Naive thymus-derived CD8-positive, alpha-beta T cell (primary cell): ENCODE measurements at regions not wholly inside any gene's neighbourhood (a gene's known extent, or its start where the extent isn't known, plus 50 kb on each side); places are given as distances from the start of the nearest gene placed in this dataset.
"Not testable (repeated sequence)": the region's sequence is repeated elsewhere in the genome, so short reads cannot be mapped to it uniquely, and the experiment has no call there.

Source experiments
- ATAC-seq, 2 donors: fragments of 150-1000 bp; cut with Tn5 transposase in 1 of 2; sonication (Bioruptor Pico), chemical (Tn5 transposase) in 1 of 2; 1 replicate in 1 of 2; 2 replicates in 1 of 2; pipeline ENCODE4 v1.10.0; 2021; ENCODE audit warnings: mild to moderate bottlenecking in 2 of 2, moderate library complexity in 2 of 2
- POLR2A ChIA-PET: fragments of 350-600 bp; sonication (Branson Sonifier 250); formaldehyde crosslinking; loops from one replicate; lab custom pipeline; 2021; ENCODE audit warnings: antibody characterized with exemption; lab: Charles Lee
- DNase-seq, 10 donors: peaks; one replicate each; pipeline versions ENCODE4 v3.0.0 to v3.0.0-alpha.2; 2020 to 2022
- H3K27ac Mint-ChIP-seq, 10 donors: one replicate each; pipeline ENCODE4 v1.8.0; 2020 to 2022; ENCODE audit warnings: mild to moderate bottlenecking in 10 of 10, mixed read lengths in 10 of 10, moderate library complexity in 4 of 10, inconsistent platforms in 1 of 10
- H3K27me3 Mint-ChIP-seq, 5 donors: one replicate each; pipeline ENCODE4 v1.8.0; 2021 to 2022; ENCODE audit warnings: mixed read lengths in 5 of 5
- H3K36me3 Mint-ChIP-seq, 3 donors: one replicate each; pipeline ENCODE4 v1.8.0; 2020 to 2022; ENCODE audit warnings: mixed read lengths in 3 of 3, mild to moderate bottlenecking in 2 of 3, inconsistent platforms in 1 of 3
- H3K4me1 Mint-ChIP-seq, 4 donors: one replicate each; pipeline ENCODE4 v1.8.0; 2021 to 2022; ENCODE audit warnings: mixed read lengths in 4 of 4
- H3K4me3 Mint-ChIP-seq, 10 donors: one replicate each; pipeline ENCODE4 v1.8.0; 2020 to 2022; ENCODE audit warnings: mild to moderate bottlenecking in 10 of 10, mixed read lengths in 10 of 10, moderate library complexity in 6 of 10, inconsistent platforms in 1 of 10
- H3K9me3 Mint-ChIP-seq, 9 donors: one replicate each; pipeline ENCODE4 v1.8.0; 2020 to 2022; ENCODE audit warnings: mixed read lengths in 9 of 9, mild to moderate bottlenecking in 3 of 9, inconsistent platforms in 1 of 9, moderate library complexity in 1 of 9

DNA sequence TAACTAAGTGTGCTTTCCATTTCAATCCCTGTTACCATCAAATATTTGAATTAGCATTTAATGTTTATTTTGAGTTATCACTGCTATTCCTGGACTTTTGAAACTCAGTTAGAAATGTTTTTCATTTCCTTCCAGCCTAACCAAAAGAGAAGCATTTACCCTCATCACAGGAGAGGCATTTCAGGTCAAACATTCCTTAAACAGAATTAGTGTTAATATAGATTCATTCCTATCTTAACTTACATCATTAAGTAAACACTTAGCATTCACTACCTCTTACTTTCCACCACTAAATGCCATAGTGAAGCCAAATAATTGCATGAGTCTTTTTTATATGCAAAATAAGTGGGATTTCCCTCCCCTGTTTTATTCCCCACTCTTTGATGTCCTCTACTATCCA, 136.6 kb upstream of the OR13F1 start:
- peaks cover 0 to 7% (median 2%) of the 10 kb centered on the region in 9 donors for H3K9me3 Mint-ChIP-seq
- no peak overlapping the region for H3K4me3 Mint-ChIP-seq
- no peaks in the 10 kb centered on the region for H3K4me1 Mint-ChIP-seq
- POLR2A ChIA-PET, result no interaction called here
- no peaks in the 10 kb centered on the region for H3K27me3 Mint-ChIP-seq
- no peak for DNase-seq
- ATAC-seq, result no peak
- H3K27ac Mint-ChIP-seq, result no peak overlapping the region
- H3K36me3 Mint-ChIP-seq, result no peaks in the 10 kb centered on the region

DNA sequence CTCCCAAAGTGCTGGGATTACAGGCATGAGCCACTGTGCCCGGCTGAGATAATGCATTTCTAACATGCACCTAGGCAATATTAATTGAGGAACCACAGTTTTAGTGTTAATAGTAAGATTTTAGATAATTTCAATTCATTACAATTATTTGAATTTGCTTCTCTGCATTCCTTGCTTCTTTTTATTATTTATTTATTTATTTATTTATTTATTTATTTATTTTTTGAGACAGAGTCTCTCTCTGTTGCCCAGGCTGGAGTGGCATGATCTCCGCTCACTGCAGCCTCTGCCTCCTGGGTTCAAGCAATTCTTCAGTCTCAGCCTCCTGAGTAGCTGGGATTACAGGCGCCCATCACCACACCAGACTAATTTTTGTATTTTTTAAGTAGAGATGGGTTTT, 135.7 kb upstream of the OR13F1 start:
- H3K27ac Mint-ChIP-seq, H3K4me3 Mint-ChIP-seq, POLR2A ChIA-PET, H3K9me3 Mint-ChIP-seq, H3K4me1 Mint-ChIP-seq, H3K27me3 Mint-ChIP-seq, DNase-seq, ATAC-seq, H3K36me3 Mint-ChIP-seq: not testable (repeated sequence)

DNA sequence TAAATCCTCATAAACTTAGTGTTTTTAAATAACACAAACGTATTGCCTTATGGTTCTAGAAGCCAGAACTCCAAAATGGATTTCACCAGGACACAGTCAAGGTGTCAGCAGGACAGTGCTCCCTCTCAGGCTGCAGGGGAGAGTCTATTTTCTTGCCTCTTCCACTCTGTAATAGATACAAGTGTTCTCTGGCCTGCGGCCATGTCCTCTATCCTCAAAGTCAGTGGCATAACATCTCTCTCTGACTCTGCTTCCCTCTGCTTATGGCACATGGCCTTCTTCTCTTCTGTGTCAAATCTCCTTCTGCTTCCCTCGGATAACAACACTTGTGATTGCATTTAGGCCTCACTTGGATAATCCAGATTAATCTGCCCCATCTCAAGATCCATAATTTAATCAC, 129.4 kb upstream of the OR13F1 start:
- ATAC-seq, result no peak
- DNase-seq, result no peak
- POLR2A ChIA-PET, result no interaction called here
- H3K27ac Mint-ChIP-seq, result no peak overlapping the region
- H3K4me1 Mint-ChIP-seq, result no peaks in the 10 kb centered on the region
- H3K36me3 Mint-ChIP-seq, result no peaks in the 10 kb centered on the region
- no peak overlapping the region for H3K4me3 Mint-ChIP-seq
- H3K9me3 Mint-ChIP-seq, result peaks cover 0 to 11% (median 0%) of the 10 kb centered on the region in 9 donors
- no peaks in the 10 kb centered on the region for H3K27me3 Mint-ChIP-seq

DNA sequence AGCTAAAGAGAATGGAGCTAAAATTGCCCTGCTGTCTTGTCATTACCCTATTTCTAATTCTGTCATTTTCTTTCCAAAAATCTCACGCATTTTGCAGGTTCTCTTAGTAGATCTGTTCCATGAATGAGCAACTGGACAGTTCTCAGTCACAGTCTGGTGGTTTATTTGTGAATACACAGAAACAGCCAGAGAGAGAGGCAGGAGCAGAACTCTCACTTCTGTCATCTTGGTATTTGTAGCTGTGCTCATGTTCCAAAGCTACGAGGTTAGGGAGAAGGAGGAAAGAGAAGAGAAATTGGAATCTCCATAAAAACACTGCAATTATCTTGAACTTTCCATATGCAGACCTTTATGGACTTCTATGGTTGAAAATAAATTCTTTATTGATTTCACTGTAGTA, 118.0 kb upstream of the OR13F1 start:
- H3K36me3 Mint-ChIP-seq, result no peaks in the 10 kb centered on the region
- POLR2A ChIA-PET, result no interaction called here
- no peaks in the 10 kb centered on the region for H3K9me3 Mint-ChIP-seq
- H3K27me3 Mint-ChIP-seq, result peaks cover 0 to 15% (median 6%) of the 10 kb centered on the region in 5 donors
- H3K4me3 Mint-ChIP-seq, result no peak overlapping the region
- H3K27ac Mint-ChIP-seq, result no peak overlapping the region
- no peak for DNase-seq
- no peak for ATAC-seq
- H3K4me1 Mint-ChIP-seq, result no peaks in the 10 kb centered on the region

DNA sequence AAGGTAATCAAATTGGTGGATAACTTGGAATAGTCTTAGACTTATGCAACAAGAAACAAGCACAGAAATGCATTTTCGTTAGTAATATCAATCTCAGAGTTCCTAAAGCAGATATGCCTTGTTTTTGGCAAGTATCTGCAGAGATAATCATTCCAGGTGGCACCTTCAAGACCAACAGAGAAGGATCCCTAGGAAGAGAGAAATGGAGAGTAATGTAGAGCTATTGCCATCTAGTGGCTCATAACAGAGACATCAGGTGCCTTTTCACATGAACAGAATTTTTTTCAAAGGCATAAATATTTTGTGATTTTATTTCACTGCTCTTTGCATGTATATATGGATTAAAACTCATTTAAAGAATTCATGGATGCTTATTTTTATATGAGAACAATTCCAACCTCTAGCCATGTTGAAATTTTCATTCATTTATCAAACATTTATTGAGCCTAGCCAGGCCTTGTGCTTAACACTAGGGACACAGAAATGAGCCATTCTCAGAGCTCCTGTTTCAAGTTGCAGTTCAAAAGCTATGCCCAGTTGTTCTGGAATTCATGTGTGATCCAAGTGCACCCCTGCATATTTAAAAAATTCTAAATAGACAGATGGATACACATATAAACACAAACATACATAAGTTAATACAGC, 117.5 kb upstream of the OR13F1 start:
- peaks cover 0 to 15% (median 6%) of the 10 kb centered on the region in 5 donors for H3K27me3 Mint-ChIP-seq
- no peaks in the 10 kb centered on the region for H3K9me3 Mint-ChIP-seq
- no peaks in the 10 kb centered on the region for H3K36me3 Mint-ChIP-seq
- no peak for DNase-seq
- POLR2A ChIA-PET, result no interaction called here
- H3K27ac Mint-ChIP-seq, result no peak overlapping the region
- no peaks in the 10 kb centered on the region for H3K4me1 Mint-ChIP-seq
- ATAC-seq, result no peak
- H3K4me3 Mint-ChIP-seq, result no peak overlapping the region

DNA sequence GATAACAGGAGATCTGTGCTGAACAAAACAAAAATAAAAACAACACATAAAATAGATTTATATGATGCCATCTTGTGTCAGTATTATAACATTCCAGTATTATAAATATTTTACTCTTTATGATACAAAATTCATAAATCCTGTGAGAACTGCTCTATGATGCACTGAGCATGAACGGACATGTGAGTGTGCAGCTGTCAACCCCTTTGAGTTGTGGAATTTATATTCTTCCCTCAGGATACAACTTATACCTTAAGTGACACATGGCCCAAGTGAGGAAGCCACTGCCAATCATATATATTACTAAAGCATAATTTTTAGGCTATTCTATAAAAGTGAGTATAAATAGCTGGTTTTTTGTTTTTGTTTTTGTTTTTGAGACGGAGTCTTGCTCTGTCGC, 116.0 kb upstream of the OR13F1 start:
- H3K27me3 Mint-ChIP-seq, result peaks cover 0 to 15% (median 6%) of the 10 kb centered on the region in 5 donors
- H3K9me3 Mint-ChIP-seq, result no peaks in the 10 kb centered on the region
- POLR2A ChIA-PET, result no interaction called here
- H3K27ac Mint-ChIP-seq, result no peak overlapping the region
- no peaks in the 10 kb centered on the region for H3K36me3 Mint-ChIP-seq
- H3K4me1 Mint-ChIP-seq, result no peaks in the 10 kb centered on the region
- ATAC-seq, result no peak
- DNase-seq, result no peak
- no peak overlapping the region for H3K4me3 Mint-ChIP-seq

DNA sequence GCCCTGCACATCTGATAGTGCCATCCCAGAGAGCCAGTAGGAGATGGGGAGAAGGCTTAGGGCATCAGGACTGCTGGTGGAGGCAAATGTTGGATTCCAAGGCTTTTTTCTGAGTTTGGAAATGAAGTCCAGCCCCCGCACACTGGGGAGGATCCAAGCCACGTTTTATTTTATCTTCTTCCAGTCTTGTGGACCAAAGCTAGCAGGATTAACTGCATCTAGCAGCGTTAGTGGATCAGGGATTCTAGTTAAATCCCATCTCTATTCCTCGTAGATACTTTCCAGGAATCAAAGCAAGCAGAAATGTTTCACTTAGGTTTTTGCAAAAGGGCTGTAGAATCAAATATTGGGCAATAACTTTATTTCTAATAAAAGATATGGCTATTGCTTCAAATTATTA, 114.7 kb upstream of the OR13F1 start:
- H3K4me3 Mint-ChIP-seq, result no peak overlapping the region
- ATAC-seq (no peak), DNase-seq (no peak)
- no peaks in the 10 kb centered on the region for H3K36me3 Mint-ChIP-seq
- POLR2A ChIA-PET, result interaction anchor here (0.5 kb wide), 1 partner anchor 12 kb away, joined by 5 read pairs; no protein-coding TSS in a partner anchor
- no peak overlapping the region for H3K27ac Mint-ChIP-seq
- H3K4me1 Mint-ChIP-seq, result no peaks in the 10 kb centered on the region
- peaks cover 0 to 6% (median 0%) of the 10 kb centered on the region in 9 donors for H3K9me3 Mint-ChIP-seq
- peaks cover 0 to 3% (median 2%) of the 10 kb centered on the region in 5 donors for H3K27me3 Mint-ChIP-seq

DNA sequence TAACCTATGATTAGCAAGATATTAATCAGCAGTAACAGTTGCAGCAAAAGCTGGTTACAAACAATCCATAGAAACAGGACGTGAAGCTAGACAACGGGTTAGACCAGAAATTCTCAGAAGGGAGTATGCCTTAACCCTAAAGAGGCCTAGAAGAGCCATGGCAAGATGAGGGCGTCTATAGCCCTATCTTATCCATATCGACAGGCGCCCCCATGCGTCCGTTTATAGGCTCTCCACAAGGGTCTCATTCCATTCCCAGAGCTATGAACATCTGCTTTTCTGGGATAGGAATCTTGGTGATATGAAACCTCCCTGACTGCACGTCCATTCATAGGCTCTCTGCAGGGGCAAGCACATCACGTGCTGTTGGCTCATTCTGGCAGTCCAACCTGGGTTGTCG, 109.2 kb upstream of the OR13F1 start:
- H3K27ac Mint-ChIP-seq, H3K27me3 Mint-ChIP-seq, H3K4me3 Mint-ChIP-seq, H3K36me3 Mint-ChIP-seq, ATAC-seq, DNase-seq, POLR2A ChIA-PET, H3K4me1 Mint-ChIP-seq: not testable (repeated sequence)
- peaks cover 0 to 11% (median 4%) of the 10 kb centered on the region in 9 donors for H3K9me3 Mint-ChIP-seq

DNA sequence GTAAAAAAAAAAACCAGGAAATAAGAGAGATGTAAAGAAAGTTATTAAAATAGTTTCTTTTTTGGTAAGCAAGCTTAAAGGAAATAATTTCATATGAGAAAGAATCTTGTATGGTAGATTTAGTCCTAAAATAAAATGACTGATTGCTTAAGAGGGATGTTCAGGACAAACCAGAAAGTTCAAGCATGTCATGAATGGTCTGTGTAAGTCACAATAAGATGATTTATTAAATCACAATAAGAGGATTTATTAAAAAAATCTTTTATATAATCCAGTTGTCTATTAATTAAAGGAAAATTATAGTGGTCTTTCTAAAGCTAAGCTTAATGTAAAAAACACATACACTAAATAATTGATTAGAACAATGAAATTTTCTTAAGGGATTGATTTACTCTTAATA, 91.8 kb upstream of the OR13F1 start:
- DNase-seq (no peak), ATAC-seq (no peak)
- Mint-ChIP-seq H3K36me3 (peaks cover 0 to 10% (median 0%) of the 10 kb centered on the region in 3 donors), H3K4me1 (no peaks in the 10 kb centered on the region), H3K9me3 (peaks cover 0 to 32% (median 10%) of the 10 kb centered on the region in 9 donors), H3K27ac (no peak overlapping the region), H3K27me3 (peaks cover 0 to 2% (median 0%) of the 10 kb centered on the region in 5 donors), H3K4me3 (no peak overlapping the region)
- POLR2A ChIA-PET, result no interaction called here

DNA sequence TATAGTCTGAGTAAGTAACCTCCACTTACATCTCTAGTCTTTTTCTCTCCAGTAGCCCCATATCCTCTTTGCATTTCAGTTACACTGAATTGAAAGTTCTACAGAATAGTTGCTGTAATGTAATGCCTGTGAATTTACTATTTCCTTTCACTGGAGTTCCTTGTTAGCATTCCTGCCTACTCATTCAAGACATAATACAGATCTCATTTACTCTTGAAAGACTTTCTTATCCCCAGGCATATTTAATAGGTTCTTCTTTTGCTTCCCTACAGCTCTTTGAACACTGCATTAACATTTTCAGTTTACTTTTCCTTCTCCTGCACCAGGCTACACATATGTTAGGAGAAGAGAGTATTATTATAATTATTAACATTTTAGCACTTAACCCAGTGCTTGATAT, 87.6 kb upstream of the OR13F1 start:
- H3K27me3 Mint-ChIP-seq, result peaks cover 0 to 10% (median 0%) of the 10 kb centered on the region in 5 donors
- H3K36me3 Mint-ChIP-seq, result peaks cover 0 to 3% (median 0%) of the 10 kb centered on the region in 3 donors
- H3K4me3 Mint-ChIP-seq, result no peak overlapping the region
- ATAC-seq (no peak), DNase-seq (no peak)
- H3K4me1 Mint-ChIP-seq, result no peaks in the 10 kb centered on the region
- POLR2A ChIA-PET, result no interaction called here
- peaks cover 0 to 20% (median 9%) of the 10 kb centered on the region in 9 donors for H3K9me3 Mint-ChIP-seq
- no peak overlapping the region for H3K27ac Mint-ChIP-seq

DNA sequence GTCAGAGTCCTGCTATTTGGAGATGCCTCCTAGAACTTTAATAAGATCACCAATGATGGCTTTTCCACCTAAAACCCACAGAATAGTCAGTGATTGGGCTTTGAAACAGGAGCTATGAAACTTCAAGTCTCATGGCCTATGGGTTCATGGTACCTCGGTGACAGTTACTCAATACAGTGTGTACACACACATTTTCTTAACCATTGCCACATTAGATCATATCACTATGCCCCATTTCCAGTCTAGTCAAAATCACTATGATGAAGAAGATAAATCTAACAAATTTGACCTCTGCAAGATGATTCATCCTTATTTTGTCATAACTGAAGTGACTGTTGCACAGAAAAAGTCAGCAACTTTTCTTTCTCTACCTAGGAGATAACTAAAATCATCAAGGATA, 86.8 kb upstream of the OR13F1 start:
- peaks cover 0 to 3% (median 0%) of the 10 kb centered on the region in 3 donors for H3K36me3 Mint-ChIP-seq
- ATAC-seq, result no peak

DNA sequence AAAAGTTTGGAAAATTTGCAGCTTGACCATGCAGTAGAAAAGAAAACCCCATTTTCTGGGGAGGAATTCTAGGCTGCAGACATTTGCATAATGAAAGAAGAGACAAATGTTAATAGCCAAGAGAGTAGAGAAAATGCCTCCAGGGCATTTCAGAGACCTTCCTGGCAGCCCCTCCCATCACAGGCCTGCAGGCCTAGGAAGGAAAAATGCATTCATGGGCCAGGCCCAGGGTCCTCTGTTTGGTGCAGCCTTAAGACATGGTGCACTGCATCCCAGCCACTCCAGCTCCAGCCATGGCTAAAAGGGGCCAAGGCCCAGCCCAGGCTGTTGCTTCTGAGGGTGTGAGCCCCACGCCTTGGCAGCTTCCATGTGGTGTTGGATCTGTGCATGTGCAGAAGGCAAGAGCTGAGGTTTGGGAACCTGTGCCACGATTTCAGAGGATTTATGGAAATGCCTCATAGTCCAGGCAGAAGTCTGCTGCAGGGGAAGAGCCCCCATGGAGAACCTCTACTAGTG, 75.0 kb upstream of the OR13F1 start:
- no peak for DNase-seq
- H3K4me1 Mint-ChIP-seq, result no peaks in the 10 kb centered on the region

More for the DNA sequence above, 86.8 kb upstream of the OR13F1 start:
- no peaks in the 10 kb centered on the region for H3K4me1 Mint-ChIP-seq
- H3K4me3 Mint-ChIP-seq, result no peak overlapping the region
- no peak for DNase-seq
- H3K27ac Mint-ChIP-seq, result no peak overlapping the region
- peaks cover 0 to 16% (median 9%) of the 10 kb centered on the region in 9 donors for H3K9me3 Mint-ChIP-seq
- peaks cover 0 to 10% (median 0%) of the 10 kb centered on the region in 5 donors for H3K27me3 Mint-ChIP-seq
- POLR2A ChIA-PET, result no interaction called here

DNA sequence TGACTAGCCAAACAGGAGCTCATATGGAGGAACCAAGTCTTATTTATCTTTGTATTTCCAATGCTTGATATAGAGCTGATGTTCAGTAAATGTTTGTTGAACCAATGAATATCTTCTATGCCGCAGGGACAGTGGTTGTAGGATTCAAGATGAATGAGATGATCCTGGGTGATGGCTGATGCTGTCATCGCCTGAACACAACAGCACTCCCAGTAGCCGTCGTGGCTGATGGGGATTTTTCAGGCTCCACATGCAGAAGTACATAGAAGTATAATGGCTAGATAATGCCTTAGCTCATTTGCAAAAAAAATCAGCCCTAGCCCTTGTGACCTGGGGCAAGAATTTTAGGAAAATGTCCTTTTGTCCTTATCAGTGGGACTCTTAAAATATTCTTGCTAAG, 69.0 kb upstream of the OR13F1 start:
- ATAC-seq (no peak), DNase-seq (no peak)
- Mint-ChIP-seq H3K4me1 (no peaks in the 10 kb centered on the region), H3K9me3 (peaks cover 0 to 31% (median 19%) of the 10 kb centered on the region in 9 donors), H3K27me3 (peaks cover 0 to 4% (median 0%) of the 10 kb centered on the region in 5 donors), H3K36me3 (no peaks in the 10 kb centered on the region), H3K27ac (no peak overlapping the region), H3K4me3 (no peak overlapping the region)
- POLR2A ChIA-PET, result no interaction called here

More for the DNA sequence above, 75.0 kb upstream of the OR13F1 start:
- Mint-ChIP-seq H3K27ac (no peak overlapping the region), H3K9me3 (peaks cover 0 to 23% (median 15%) of the 10 kb centered on the region in 9 donors), H3K36me3 (peaks cover 0 to 4% (median 0%) of the 10 kb centered on the region in 3 donors), H3K27me3 (no peaks in the 10 kb centered on the region), H3K4me3 (no peak overlapping the region)
- POLR2A ChIA-PET, result no interaction called here
- no peak for ATAC-seq

DNA sequence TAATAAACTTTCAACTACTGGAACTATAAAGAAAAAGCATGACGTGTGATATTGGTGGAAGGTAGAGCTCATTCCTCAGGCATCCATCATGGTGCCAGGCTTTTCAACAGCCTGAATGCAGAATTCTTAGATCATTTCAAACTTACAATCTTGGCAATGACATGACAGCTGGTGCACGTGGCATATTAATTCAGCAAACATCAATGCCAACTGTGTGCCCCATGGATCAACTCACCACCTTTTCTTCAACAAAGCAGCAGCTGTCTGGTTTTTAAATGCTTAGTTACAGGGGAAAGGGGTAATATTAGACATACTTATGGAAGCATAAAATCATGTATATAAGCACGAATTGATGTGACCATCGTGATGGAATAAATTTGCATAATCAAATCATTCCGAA, 56.0 kb upstream of the OR13F1 start:
- Mint-ChIP-seq H3K36me3 (no peaks in the 10 kb centered on the region), H3K4me1 (no peaks in the 10 kb centered on the region), H3K9me3 (peaks cover 0 to 7% (median 0%) of the 10 kb centered on the region in 9 donors), H3K27ac (no peak overlapping the region), H3K27me3 (peaks cover 0 to 2% (median 0%) of the 10 kb centered on the region in 5 donors), H3K4me3 (no peak overlapping the region)
- POLR2A ChIA-PET, result no interaction called here
- DNase-seq, result no peak
- ATAC-seq, result no peak
